Inflammatory macrophage (primary cell): ENCODE measurements at regions not wholly inside any gene's neighbourhood (a gene's known extent, or its start where the extent isn't known, plus 50 kb on each side); places are given as distances from the start of the nearest gene placed in this dataset.
"Not testable (repeated sequence)": the region's sequence is repeated elsewhere in the genome, so short reads cannot be mapped to it uniquely, and the experiment has no call there.

Experiments used
- DNase-seq, 2 donors: peaks; one replicate each; pipeline ENCODE4 v3.0.0-alpha.2; 2020 to 2022

- not testable (repeated sequence) for DNase-seq
Observed at GRCh38 chr18:46229641-46230040, 125.5 kb downstream of the HAUS1 start.

- DNase-seq, result no peak
Observed at GRCh38 chr18:46236156-46236555, 132.0 kb downstream of the HAUS1 start.

GRCh38 chr18:46237891-46238290, 133.7 kb downstream of the HAUS1 start:
- no peak for DNase-seq

GRCh38 chr18:46239549-46239948, 135.4 kb downstream of the HAUS1 start:
- DNase-seq, result no peak

GRCh38 chr18:46239998-46240397, 135.8 kb downstream of the HAUS1 start:
- DNase-seq, result no peak

- not testable (repeated sequence) for DNase-seq
Observed at GRCh38 chr18:46241393-46241792, 137.2 kb downstream of the HAUS1 start.

- no peak for DNase-seq
Observed at GRCh38 chr18:46242183-46242582, 138.0 kb downstream of the HAUS1 start.

- DNase-seq, result no peak
Observed at GRCh38 chr18:46243095-46243494, 138.9 kb downstream of the HAUS1 start.

- DNase-seq, result no peak
Observed at GRCh38 chr18:46243673-46244072, 139.5 kb downstream of the HAUS1 start.

- DNase-seq, result no peak
Observed at GRCh38 chr18:46246101-46246500, 141.9 kb downstream of the HAUS1 start.

- no peak for DNase-seq
Observed at GRCh38 chr18:46247942-46248341, 143.8 kb downstream of the HAUS1 start.

- peak; percentile 78 to 81 for DNase-seq
Observed at GRCh38 chr18:46250084-46250811, 146.1 kb downstream of the HAUS1 start.

- DNase-seq, result no peak
Observed at GRCh38 chr18:46250812-46251173, 146.6 kb downstream of the HAUS1 start.

- no peak for DNase-seq
Observed at GRCh38 chr18:46252759-46253158, 148.6 kb downstream of the HAUS1 start.

GRCh38 chr18:46253498-46253897, 149.3 kb downstream of the HAUS1 start:
- DNase-seq, result no peak

- no peak for DNase-seq
Observed at GRCh38 chr18:46256078-46256477, 151.9 kb downstream of the HAUS1 start.

- DNase-seq, result no peak
Observed at GRCh38 chr18:46257366-46257765, 153.2 kb downstream of the HAUS1 start.

GRCh38 chr18:46260016-46260878, 156.1 kb downstream of the HAUS1 start:
- no peak for DNase-seq

GRCh38 chr18:46260879-46261143, 156.6 kb downstream of the HAUS1 start:
- DNase-seq, result no peak

GRCh38 chr18:46261799-46262198, 157.6 kb downstream of the HAUS1 start:
- DNase-seq, result no peak

GRCh38 chr18:46262856-46263255, 158.7 kb downstream of the HAUS1 start:
- DNase-seq, result no peak

- DNase-seq, result no peak
Observed at GRCh38 chr18:46264255-46264654, 160.1 kb downstream of the HAUS1 start.

GRCh38 chr18:46265196-46266156, 161.3 kb downstream of the HAUS1 start:
- DNase-seq, result no peak
